HL-60/S4 treated with phorbol 12-myristate 13-acetate at 8.2 ng/mL for 4 days and 3 days (cell line): ENCODE measurements at regions not wholly inside any gene's neighbourhood (a gene's known extent, or its start where the extent isn't known, plus 50 kb on each side); places are given as distances from the start of the nearest gene placed in this dataset.

ENCODE experiments used
- in situ Hi-C: fragments of 300-500 bp; cut with MboI; formaldehyde crosslinking; loops from 2 replicates; pipeline ENCODE4 v1.15.0; 2022; ENCODE audit warnings: low sequenced_read_pairs

- in situ Hi-C loops, result no loop called here
Observed at GRCh38 chr2:58876126-58876525, 635.0 kb upstream of the FANCL start.

GRCh38 chr2:58875436-58875835 lies 634.3 kb upstream of the FANCL start:
- in situ Hi-C loops, result no loop called here

- in situ Hi-C loops, result no loop called here
Observed at GRCh38 chr2:58871469-58872142, 630.5 kb upstream of the FANCL start.

GRCh38 chr2:58870704-58871103 lies 629.6 kb upstream of the FANCL start:
- in situ Hi-C loops, result no loop called here

GRCh38 chr2:58866946-58867345 lies 625.8 kb upstream of the FANCL start:
- in situ Hi-C loops, result no loop called here

GRCh38 chr2:58866527-58866926 lies 625.4 kb upstream of the FANCL start:
- in situ Hi-C loops, result no loop called here

- in situ Hi-C loops, result no loop called here
Observed at GRCh38 chr2:58866040-58866439, 624.9 kb upstream of the FANCL start.

GRCh38 chr2:58865436-58865835 lies 624.3 kb upstream of the FANCL start:
- in situ Hi-C loops, result no loop called here

GRCh38 chr2:58862244-58862643 lies 621.1 kb upstream of the FANCL start:
- in situ Hi-C loops, result no loop called here

- in situ Hi-C loops, result no loop called here
Observed at GRCh38 chr2:58860586-58860985, 619.5 kb upstream of the FANCL start.

GRCh38 chr2:58856100-58856499 lies 615.0 kb upstream of the FANCL start:
- in situ Hi-C loops, result no loop called here

GRCh38 chr2:58853420-58853819 lies 612.3 kb upstream of the FANCL start:
- in situ Hi-C loops, result no loop called here

GRCh38 chr2:58852905-58853304 lies 611.8 kb upstream of the FANCL start:
- in situ Hi-C loops, result no loop called here

- in situ Hi-C loops, result no loop called here
Observed at GRCh38 chr2:58852243-58852642, 611.1 kb upstream of the FANCL start.

- in situ Hi-C loops, result no loop called here
Observed at GRCh38 chr2:58851598-58851997, 610.5 kb upstream of the FANCL start.

- in situ Hi-C loops, result no loop called here
Observed at GRCh38 chr2:58845011-58845410, 603.9 kb upstream of the FANCL start.

GRCh38 chr2:58842501-58843155 lies 601.5 kb upstream of the FANCL start:
- in situ Hi-C loops, result no loop called here

- in situ Hi-C loops, result no loop called here
Observed at GRCh38 chr2:58834404-58834803, 593.3 kb upstream of the FANCL start.

GRCh38 chr2:58826795-58827194 lies 585.7 kb upstream of the FANCL start:
- in situ Hi-C loops, result no loop called here

GRCh38 chr2:58812771-58813344 lies 571.7 kb upstream of the FANCL start:
- in situ Hi-C loops, result no loop called here

- in situ Hi-C loops, result no loop called here
Observed at GRCh38 chr2:58805126-58805525, 564.0 kb upstream of the FANCL start.

- in situ Hi-C loops, result no loop called here
Observed at GRCh38 chr2:58803192-58803591, 562.1 kb upstream of the FANCL start.
